Panc1 (cell line): ENCODE measurements at regions not wholly inside any gene's neighbourhood (a gene's known extent, or its start where the extent isn't known, plus 50 kb on each side); places are given as distances from the start of the nearest gene placed in this dataset.

Experiments used
- POLR2AphosphoS5 ChIP-seq: IDR thresholded peaks from 2 replicates; pipeline ENCODE4 v1.6.1; 2012; ENCODE audit warnings: mild to moderate bottlenecking, low read depth, low read length, moderate library complexity
- REST ChIP-seq, 2 experiments: IDR thresholded peaks; 2 replicates each; pipeline ENCODE4 v1.6.1; 2011 to 2012; ENCODE audit warnings: low read depth in 2 of 2, control low read depth in 1 of 2, low read length in 1 of 2, mild to moderate bottlenecking in 1 of 2, moderate library complexity in 1 of 2; ENCODE audit not compliant: insufficient read depth in 1 of 2
- SIN3A ChIP-seq: IDR thresholded peaks from 2 replicates; pipeline ENCODE4 v1.6.1; 2012; ENCODE audit warnings: low read depth, mild to moderate bottlenecking, low read length, moderate library complexity, borderline replicate concordance; ENCODE audit not compliant: insufficient read depth
- TCF7L2 ChIP-seq: IDR thresholded peaks from 2 replicates; pipeline ENCODE4 v1.6.1; 2011; ENCODE audit warnings: mild to moderate bottlenecking, low read depth, low read length, inconsistent platforms
- TF ChIP-seq, protein P1 (sequence below): fragments of 450-650 bp; IDR thresholded peaks from 2 replicates; pipeline ENCODE4 v1.5.1; 2017; ENCODE audit warnings: mild to moderate bottlenecking

DNA sequence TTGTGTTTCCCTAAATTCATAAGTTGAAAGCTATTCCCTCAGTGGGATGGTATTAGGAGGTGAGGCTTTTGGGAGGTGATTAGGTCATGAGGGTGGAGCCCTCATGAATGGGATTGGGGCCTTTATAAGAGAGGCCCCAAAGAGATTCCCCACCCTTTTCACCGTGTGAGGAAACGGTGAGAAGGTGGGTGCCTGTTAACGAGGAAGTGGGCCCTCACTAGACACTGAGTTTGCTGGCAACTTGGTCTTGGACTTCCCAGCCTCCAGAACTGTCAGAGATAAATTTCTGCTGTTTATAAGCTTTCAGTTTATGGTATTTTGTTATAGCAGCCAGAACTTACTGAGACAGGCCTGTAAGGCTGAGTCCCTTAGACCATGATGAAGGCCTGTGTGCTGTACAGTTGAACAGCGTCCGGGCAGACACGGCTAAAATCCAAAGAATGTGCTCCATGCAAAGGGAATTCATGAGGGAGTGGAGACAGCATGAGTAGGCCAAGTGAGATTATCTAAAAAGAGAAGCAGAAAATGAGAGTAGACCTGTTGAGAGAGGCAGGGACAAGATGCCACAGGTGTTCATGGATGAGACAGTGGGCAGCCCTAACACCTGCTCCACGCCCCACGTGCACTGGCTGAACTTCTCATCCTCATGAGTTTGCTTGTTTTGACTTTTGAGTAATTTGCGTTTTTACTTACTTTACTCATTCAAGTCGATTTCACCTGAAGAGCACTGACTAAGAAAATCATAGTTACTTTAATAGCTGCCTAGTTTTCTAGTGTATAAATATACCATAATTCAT is 66.9 kb upstream of the SFMBT2 start:
- TF ChIP-seq, protein P1, sequence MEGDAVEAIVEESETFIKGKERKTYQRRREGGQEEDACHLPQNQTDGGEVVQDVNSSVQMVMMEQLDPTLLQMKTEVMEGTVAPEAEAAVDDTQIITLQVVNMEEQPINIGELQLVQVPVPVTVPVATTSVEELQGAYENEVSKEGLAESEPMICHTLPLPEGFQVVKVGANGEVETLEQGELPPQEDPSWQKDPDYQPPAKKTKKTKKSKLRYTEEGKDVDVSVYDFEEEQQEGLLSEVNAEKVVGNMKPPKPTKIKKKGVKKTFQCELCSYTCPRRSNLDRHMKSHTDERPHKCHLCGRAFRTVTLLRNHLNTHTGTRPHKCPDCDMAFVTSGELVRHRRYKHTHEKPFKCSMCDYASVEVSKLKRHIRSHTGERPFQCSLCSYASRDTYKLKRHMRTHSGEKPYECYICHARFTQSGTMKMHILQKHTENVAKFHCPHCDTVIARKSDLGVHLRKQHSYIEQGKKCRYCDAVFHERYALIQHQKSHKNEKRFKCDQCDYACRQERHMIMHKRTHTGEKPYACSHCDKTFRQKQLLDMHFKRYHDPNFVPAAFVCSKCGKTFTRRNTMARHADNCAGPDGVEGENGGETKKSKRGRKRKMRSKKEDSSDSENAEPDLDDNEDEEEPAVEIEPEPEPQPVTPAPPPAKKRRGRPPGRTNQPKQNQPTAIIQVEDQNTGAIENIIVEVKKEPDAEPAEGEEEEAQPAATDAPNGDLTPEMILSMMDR = no peak
- TF ChIP-seq POLR2AphosphoS5 (no peak), SIN3A (no peak), REST (IDR thresholded peaks at IDR 0.05; ENCODE audit: insufficient read depth in 1 of 2, low read depth in 2 of 2, low read length in 1 of 2) (no peak), TCF7L2 (no peak)
